SH-SY5Y (cell line): ENCODE measurements at regions not wholly inside any gene's neighbourhood (a gene's known extent, or its start where the extent isn't known, plus 50 kb on each side); places are given as distances from the start of the nearest gene placed in this dataset.

Experiments used
- GATA2 ChIP-seq: IDR thresholded peaks from 2 replicates; pipeline ENCODE4 v1.6.1; 2011; ENCODE audit warnings: mild to moderate bottlenecking, low read depth, low read length
- GATA3 ChIP-seq: IDR thresholded peaks from 2 replicates; pipeline ENCODE4 v1.6.1; 2011; ENCODE audit warnings: low read depth, mild to moderate bottlenecking, low read length, moderate library complexity

GRCh38 chr3:178367817-178368617, 168.2 kb upstream of the KCNMB2 start:
- no peak for TF ChIP-seq GATA3
- TF ChIP-seq GATA2: no peak

GRCh38 chr3:178369006-178369405, 167.2 kb upstream of the KCNMB2 start:
- TF ChIP-seq GATA2 (no peak), GATA3 (no peak)

GRCh38 chr3:178369811-178370210, 166.4 kb upstream of the KCNMB2 start:
- TF ChIP-seq GATA3 (no peak), GATA2 (no peak)

- no peak for TF ChIP-seq GATA3
- TF ChIP-seq GATA2: no peak
Observed at GRCh38 chr3:178370387-178370786, 165.8 kb upstream of the KCNMB2 start.

GRCh38 chr3:178381555-178381954, 154.7 kb upstream of the KCNMB2 start:
- no peak for TF ChIP-seq GATA2

GRCh38 chr3:178381971-178382448, 154.2 kb upstream of the KCNMB2 start:
- TF ChIP-seq GATA3: no peak
- no peak for TF ChIP-seq GATA2

- TF ChIP-seq GATA2: no peak
- no peak for TF ChIP-seq GATA3
Observed at GRCh38 chr3:178382449-178383061, 153.7 kb upstream of the KCNMB2 start.

GRCh38 chr3:178384321-178385230, 151.7 kb upstream of the KCNMB2 start:
- TF ChIP-seq GATA3: no peak
- no peak for TF ChIP-seq GATA2

GRCh38 chr3:178385280-178385952, 150.8 kb upstream of the KCNMB2 start:
- no peak for TF ChIP-seq GATA3
- no peak for TF ChIP-seq GATA2

GRCh38 chr3:178386401-178386800, 149.8 kb upstream of the KCNMB2 start:
- TF ChIP-seq GATA3 (no peak), GATA2 (no peak)

- no peak for TF ChIP-seq GATA3
- TF ChIP-seq GATA2: no peak
Observed at GRCh38 chr3:178386880-178387279, 149.4 kb upstream of the KCNMB2 start.

GRCh38 chr3:178388473-178388872, 147.8 kb upstream of the KCNMB2 start:
- TF ChIP-seq GATA2 (no peak), GATA3 (no peak)

GRCh38 chr3:178389258-178389657, 147.0 kb upstream of the KCNMB2 start:
- no peak for TF ChIP-seq GATA2
- TF ChIP-seq GATA3: no peak

GRCh38 chr3:178392511-178392926, 143.7 kb upstream of the KCNMB2 start:
- TF ChIP-seq GATA3 (no peak), GATA2 (no peak)

GRCh38 chr3:178393146-178393545, 143.1 kb upstream of the KCNMB2 start:
- TF ChIP-seq GATA2: no peak
- no peak for TF ChIP-seq GATA3

- TF ChIP-seq GATA2 (no peak), GATA3 (no peak)
Observed at GRCh38 chr3:178393824-178394223, 142.4 kb upstream of the KCNMB2 start.
